GM12872 (cell line): ENCODE measurements at regions not wholly inside any gene's neighbourhood (a gene's known extent, or its start where the extent isn't known, plus 50 kb on each side); places are given as distances from the start of the nearest gene placed in this dataset.

Source experiments
- TF ChIP-seq, protein P1 (sequence below): IDR thresholded peaks from 3 replicates; pipeline ENCODE4 v1.5.1; 2011; ENCODE audit warnings: low read depth, mild to moderate bottlenecking, low read length, moderate library complexity; ENCODE audit not compliant: insufficient read depth

DNA sequence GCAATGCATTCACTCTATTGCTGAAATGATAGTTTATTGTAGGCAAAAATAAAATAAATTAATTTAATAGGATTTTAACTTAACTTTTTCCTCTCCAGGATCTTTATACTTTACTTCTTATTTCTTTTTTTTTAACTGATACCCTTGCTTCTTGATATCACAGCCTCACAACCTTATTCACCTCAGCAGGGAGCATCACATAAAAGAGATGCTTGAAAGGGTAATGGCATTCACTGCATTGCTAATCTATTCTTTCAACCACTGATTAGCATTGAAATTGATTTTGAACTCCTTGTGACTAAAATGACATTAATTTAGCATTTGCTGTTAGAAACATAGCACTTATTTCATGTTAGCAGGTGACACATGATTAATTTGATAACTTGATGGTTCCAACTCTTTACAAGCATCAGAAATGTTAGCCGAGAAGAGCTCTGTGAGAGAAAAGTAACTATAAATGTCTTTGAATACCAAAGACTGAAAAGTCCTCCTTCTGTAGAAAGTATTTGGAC lies 689.5 kb upstream of the MGAT4C start:
- TF ChIP-seq, protein P1, sequence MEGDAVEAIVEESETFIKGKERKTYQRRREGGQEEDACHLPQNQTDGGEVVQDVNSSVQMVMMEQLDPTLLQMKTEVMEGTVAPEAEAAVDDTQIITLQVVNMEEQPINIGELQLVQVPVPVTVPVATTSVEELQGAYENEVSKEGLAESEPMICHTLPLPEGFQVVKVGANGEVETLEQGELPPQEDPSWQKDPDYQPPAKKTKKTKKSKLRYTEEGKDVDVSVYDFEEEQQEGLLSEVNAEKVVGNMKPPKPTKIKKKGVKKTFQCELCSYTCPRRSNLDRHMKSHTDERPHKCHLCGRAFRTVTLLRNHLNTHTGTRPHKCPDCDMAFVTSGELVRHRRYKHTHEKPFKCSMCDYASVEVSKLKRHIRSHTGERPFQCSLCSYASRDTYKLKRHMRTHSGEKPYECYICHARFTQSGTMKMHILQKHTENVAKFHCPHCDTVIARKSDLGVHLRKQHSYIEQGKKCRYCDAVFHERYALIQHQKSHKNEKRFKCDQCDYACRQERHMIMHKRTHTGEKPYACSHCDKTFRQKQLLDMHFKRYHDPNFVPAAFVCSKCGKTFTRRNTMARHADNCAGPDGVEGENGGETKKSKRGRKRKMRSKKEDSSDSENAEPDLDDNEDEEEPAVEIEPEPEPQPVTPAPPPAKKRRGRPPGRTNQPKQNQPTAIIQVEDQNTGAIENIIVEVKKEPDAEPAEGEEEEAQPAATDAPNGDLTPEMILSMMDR: no peak

DNA sequence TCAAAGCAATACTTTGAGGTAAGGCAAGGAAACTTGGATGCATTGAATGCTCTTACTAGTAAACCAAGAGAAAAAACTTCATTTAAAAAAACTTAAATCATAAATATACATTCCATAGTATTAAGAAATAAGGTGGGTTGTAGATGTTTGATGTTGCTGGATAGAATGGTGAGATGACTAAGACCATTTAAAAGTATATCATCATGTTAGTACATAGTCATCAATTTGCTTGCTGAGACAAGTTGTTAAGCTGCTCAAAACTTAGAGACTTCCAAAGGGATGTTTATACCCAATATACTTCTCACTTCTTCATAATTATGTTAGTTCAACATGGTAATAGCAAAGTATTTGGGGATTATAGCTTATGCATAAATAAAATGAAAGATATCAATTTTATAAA lies 675.5 kb upstream of the MGAT4C start:
- TF ChIP-seq, protein P1: no peak

- TF ChIP-seq, protein P1: no peak
Observed at GRCh38 chr12:86929962-86930361, 673.8 kb upstream of the MGAT4C start.

DNA sequence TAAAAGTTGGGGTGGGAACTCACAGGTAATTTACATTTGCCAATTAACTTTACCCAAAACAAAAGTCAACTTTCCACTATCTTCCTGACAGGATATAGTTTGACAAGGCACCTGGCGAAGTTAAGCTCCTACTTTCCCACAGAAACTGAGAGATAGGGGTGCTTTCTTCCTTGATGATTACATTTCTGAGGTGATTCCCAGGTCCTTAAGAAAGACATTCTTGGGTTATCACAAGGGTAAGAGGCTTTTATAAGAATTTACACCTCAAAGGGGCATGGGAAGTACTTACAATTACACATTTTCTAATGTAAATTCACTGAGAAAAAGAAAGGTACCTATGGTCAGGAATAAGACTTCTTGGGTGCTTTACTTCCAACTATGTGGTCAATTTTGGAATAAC lies 660.9 kb upstream of the MGAT4C start:
- TF ChIP-seq, protein P1: no peak

DNA sequence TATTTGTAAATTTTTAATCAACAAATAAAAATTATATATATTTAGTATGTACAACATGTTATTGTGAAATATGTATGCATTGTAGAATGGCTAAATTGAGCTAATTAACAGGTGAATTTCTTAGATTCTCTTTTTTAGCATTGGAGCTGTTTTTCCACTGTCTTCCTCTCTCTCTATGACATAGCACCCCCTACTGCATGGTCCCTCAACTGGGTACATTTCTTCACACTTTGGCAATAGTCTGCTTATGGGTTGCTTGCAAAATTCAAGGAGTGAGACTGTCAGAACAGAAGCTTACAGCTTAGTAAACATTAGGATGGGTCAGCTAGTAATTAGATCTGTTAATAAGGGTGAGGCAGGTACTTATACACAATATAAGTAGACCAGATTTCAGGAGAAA lies 658.5 kb upstream of the MGAT4C start:
- TF ChIP-seq, protein P1: no peak

DNA sequence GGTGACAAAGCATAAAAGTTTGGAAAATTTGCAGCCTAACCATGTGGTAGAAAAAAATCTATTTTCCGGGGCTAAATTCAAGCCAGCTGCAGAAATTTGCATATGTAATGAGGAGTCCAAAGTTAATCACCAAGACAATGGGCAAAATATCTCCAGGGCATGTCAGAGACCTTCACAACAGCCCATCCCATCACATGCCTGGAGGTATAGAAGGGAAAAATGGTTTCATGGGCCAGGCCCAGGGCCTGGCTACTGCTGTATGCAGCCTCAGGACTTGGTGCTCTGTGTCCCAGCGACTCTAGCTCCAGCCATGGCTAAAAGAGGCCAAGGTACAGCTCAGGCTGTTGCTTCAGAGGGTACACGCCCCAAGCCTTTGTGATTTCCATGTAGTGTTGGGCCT lies 655.8 kb upstream of the MGAT4C start:
- TF ChIP-seq, protein P1: no peak

GRCh38 chr12:86903159-86903558 lies 647.0 kb upstream of the MGAT4C start:
- TF ChIP-seq, protein P1: no peak

- TF ChIP-seq, protein P1: no peak
Observed at GRCh38 chr12:86860776-86861175, 604.6 kb upstream of the MGAT4C start.
